ENCODE measurements at regions not wholly inside any gene's neighbourhood (a gene's known extent, or its start where the extent isn't known, plus 50 kb on each side); places are given as distances from the start of the nearest gene placed in this dataset.

DNA sequence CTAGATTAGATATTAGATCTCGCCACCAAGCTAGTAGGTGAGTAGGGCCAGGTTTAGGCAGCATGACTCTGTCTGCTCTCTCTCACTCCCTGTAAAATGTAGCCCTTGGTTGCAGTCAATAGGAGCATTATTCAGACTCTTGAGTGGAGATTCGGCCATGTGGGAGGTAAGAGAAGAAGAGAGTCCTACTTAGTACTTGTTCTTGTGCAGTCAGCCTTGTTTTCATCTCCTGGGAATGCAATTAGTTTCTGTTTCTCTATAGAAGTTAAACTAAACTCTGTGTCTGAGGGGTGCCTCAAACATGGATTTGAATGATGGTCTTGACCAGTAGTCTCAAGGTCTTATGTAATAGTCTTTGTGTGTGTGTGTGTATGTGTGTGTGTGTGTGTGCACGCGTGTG lies 229.5 kb upstream of the DPH6 start:
- Mint-ChIP-seq H3K4me1 (no peaks in the 10 kb centered on the region), H3K27me3 (no peaks in the 10 kb centered on the region)
- ATAC-seq, result no peak

DNA sequence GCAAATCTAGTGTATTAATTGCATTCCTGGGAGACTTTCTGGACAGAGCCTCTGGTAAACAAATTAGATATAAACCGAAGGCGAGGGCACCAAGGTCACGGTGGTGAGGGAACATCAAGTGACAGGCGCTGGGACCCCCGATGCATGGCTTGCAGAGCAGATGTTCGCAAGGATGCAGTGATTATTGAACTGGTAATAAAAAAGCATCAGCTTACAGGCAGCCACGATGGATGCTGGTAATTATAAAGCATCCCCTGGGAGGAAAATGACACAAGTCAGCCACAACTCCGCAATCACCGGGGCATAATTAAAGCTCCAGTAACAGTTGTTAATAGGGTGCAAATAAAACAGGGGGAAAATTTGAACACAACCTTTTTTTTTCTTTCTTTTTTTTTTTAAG lies 231.1 kb upstream of the DPH6 start:
- Mint-ChIP-seq H3K27me3 (no peaks in the 10 kb centered on the region), H3K9me3 (no peaks in the 10 kb centered on the region), H3K27ac (no peak overlapping the region), H3K4me1 (no peaks in the 10 kb centered on the region), H3K4me3 (no peak overlapping the region), H3K36me3 (ENCODE audit: low read depth) (no peaks in the 10 kb centered on the region)
- ATAC-seq (no peak), DNase-seq (no peak)

More for the DNA sequence above, 229.5 kb upstream of the DPH6 start:
- Mint-ChIP-seq H3K27ac (no peak overlapping the region), H3K36me3 (ENCODE audit: low read depth) (no peaks in the 10 kb centered on the region), H3K4me3 (no peak overlapping the region), H3K9me3 (no peaks in the 10 kb centered on the region)
- no peak for DNase-seq

DNA sequence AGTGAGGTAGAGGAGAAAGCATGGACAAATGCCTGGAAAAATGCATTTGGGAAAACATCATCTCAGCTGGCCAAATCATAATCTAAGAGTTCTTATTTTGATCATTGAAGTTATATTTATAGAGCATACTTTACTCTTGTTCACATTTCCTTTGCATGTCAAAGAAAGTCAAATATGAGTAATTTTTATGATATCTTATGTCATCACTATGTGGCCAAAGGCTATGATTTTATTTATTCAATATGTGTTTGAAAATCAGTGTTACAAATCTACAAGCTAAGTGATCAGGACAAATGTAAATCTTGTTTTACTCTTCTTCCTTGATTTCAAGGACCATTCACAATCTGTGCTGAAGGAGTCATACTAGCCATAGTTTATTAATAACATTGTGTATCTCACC lies 237.2 kb upstream of the DPH6 start:
- H3K27me3 Mint-ChIP-seq, result no peaks in the 10 kb centered on the region
- DNase-seq (no peak), ATAC-seq (no peak)
- no peaks in the 10 kb centered on the region for H3K4me1 Mint-ChIP-seq
- H3K4me3 Mint-ChIP-seq, result no peak overlapping the region
- H3K36me3 Mint-ChIP-seq (ENCODE audit: low read depth), result no peaks in the 10 kb centered on the region
- no peaks in the 10 kb centered on the region for H3K9me3 Mint-ChIP-seq
- H3K27ac Mint-ChIP-seq, result no peak overlapping the region

DNA sequence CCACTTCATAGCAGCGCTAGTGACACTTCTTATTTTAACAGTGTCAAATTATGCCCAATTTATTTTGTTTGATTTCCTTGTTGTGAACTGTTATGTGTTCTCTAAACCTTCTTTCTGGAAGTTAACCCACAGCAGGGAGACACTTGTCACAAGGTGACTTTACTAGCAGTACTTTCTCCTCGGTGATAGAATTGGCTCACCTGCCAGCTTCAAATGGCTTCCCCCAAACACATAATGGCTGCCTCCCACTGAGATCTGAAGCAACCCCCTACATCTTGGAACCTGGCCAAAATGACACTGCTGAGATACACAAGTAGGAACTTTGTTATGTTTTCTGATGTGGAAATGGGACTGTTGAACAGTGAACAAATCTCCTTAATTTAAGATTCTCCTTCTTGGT lies 238.8 kb upstream of the DPH6 start:
- Mint-ChIP-seq H3K4me1 (no peaks in the 10 kb centered on the region), H3K27me3 (no peaks in the 10 kb centered on the region), H3K4me3 (no peak overlapping the region), H3K36me3 (ENCODE audit: low read depth) (no peaks in the 10 kb centered on the region), H3K27ac (no peak overlapping the region), H3K9me3 (no peaks in the 10 kb centered on the region)
- no peak for DNase-seq
- ATAC-seq, result no peak

DNA sequence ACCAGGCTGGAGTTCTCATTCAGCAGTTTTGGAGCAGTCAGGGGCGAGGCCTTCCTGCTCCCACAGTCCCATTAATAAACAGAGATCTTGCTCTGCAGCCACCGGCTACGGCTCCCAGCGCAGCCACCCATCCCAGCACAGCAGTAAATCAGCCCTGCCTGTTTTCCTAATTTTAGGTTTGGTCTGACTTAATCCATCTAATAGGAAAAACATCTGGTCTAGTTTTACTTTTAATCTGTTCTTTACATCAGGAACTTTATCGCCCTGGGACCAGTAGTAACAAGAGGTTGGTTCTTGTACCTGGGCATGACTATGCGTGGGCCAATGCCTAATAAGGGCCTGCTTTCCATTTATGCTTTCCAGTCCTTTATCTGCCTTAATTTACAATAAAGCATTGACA lies 264.0 kb upstream of the DPH6 start:
- Mint-ChIP-seq H3K36me3 (ENCODE audit: low read depth) (no peaks in the 10 kb centered on the region), H3K9me3 (no peaks in the 10 kb centered on the region), H3K27ac (no peak overlapping the region), H3K27me3 (no peaks in the 10 kb centered on the region), H3K4me3 (no peak overlapping the region), H3K4me1 (no peaks in the 10 kb centered on the region)
- DNase-seq (no peak), ATAC-seq (no peak)

DNA sequence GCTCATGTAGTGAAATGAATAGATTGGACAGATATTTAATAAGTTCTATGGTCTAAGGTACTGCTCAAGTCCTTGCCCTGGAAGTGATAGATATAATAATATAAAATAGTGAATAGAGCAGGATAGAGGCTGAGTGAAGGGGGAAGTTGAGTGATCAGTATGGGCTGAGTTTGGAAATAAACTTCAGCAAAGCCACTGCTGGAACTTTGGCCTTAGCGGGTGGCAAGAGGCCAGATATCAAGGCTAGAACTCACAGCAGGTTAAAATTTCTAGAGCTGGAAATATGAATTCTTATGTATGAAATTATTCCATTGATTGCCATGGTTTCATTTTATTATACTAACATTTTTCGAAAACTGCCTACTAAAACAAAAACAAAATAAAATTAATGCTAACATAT lies 267.6 kb upstream of the DPH6 start:
- no peak for DNase-seq
- H3K27ac Mint-ChIP-seq, result no peak overlapping the region
- H3K4me3 Mint-ChIP-seq, result no peak overlapping the region
- no peaks in the 10 kb centered on the region for H3K27me3 Mint-ChIP-seq
- no peak for ATAC-seq
- no peaks in the 10 kb centered on the region for H3K4me1 Mint-ChIP-seq
- no peaks in the 10 kb centered on the region for H3K36me3 Mint-ChIP-seq (ENCODE audit: low read depth)
- H3K9me3 Mint-ChIP-seq, result no peaks in the 10 kb centered on the region

DNA sequence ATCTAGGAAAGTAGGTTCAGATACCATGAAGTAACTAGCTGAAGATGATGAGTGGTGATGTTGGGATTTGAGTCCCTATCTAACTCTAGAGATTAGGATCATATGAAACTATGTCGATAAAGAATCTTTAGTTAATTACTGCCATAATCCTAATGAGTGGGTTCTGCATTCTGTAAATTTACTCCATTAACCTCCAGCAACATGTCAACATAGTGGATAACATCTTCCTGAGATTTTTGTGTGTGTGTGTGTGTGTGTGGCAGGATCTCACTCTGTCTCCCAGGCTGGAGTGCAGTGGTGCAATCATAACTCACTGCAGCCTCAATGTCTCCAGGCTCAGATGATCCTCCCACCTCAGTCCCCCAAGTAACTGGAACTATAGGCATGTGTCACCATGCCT lies 272.9 kb upstream of the DPH6 start:
- Mint-ChIP-seq H3K4me1 (no peaks in the 10 kb centered on the region), H3K27ac (no peak overlapping the region), H3K27me3 (no peaks in the 10 kb centered on the region), H3K36me3 (ENCODE audit: low read depth) (no peaks in the 10 kb centered on the region), H3K9me3 (no peaks in the 10 kb centered on the region), H3K4me3 (no peak overlapping the region)
- ATAC-seq (no peak), DNase-seq (no peak)

DNA sequence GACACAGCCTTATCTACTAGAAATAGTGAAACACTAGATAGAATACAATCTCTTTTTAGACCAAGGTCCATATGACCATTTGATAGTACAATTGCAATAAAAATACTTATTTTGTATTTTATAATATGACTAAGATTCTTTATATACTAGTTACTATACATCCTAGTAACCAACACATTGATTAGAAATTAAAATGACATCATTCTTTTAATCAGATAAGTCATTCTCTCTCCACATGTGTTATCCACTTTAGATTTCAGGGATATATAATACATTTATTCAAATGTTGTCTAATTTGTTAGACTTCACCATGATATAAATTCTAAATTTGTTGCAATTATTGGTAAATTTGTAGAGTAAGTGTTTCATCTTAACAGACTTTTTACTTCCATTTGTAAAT lies 276.2 kb upstream of the DPH6 start:
- Mint-ChIP-seq H3K9me3 (no peaks in the 10 kb centered on the region), H3K4me3 (no peak overlapping the region), H3K4me1 (no peaks in the 10 kb centered on the region), H3K36me3 (ENCODE audit: low read depth) (no peaks in the 10 kb centered on the region), H3K27me3 (no peaks in the 10 kb centered on the region), H3K27ac (no peak overlapping the region)
- ATAC-seq (no peak), DNase-seq (no peak)

DNA sequence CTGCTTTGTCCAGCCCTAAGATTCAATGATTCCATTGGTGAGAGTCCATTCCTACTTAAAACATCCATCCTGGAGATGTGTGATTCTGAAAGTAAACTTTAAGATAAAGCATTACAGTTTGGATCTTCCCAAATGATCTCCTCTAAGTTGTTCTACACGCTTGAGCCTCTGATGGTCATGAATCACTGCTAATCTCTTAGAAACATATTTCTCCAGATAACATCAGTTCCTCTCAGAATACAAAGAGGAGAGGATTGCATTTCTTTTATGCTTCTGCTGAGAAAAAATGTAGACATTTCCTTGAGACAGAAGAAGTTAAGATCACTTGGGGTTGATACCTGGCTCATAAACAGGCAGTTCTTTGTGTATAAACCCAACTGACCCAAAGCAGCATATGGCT lies 281.2 kb upstream of the DPH6 start:
- DNase-seq (no peak), ATAC-seq (no peak)
- no peak overlapping the region for H3K27ac Mint-ChIP-seq
- no peaks in the 10 kb centered on the region for H3K36me3 Mint-ChIP-seq (ENCODE audit: low read depth)
- no peaks in the 10 kb centered on the region for H3K27me3 Mint-ChIP-seq
- H3K4me3 Mint-ChIP-seq, result no peak overlapping the region
- H3K4me1 Mint-ChIP-seq, result no peaks in the 10 kb centered on the region
- H3K9me3 Mint-ChIP-seq, result peaks cover 4% of the 10 kb centered on the region

DNA sequence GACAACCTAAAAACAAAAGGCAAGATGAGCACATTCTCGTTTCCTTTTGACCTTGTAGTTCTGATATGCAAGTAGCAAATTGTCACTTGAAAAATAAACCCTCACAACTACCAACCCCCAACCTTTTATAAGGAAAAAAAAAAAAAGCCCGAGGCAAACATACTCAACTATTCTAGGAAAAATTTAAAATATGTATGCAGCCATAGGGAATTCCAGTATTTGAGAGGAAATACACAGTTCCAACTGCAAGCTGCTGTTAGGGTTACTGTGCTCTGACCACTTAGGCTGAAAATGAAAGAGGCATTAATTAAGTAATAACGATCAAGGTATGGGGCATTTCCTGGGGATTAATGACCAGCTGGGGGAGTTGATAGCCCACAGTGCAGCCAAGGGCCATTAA lies 281.9 kb upstream of the DPH6 start:
- Mint-ChIP-seq H3K4me3 (no peak overlapping the region), H3K9me3 (peaks cover 11% of the 10 kb centered on the region), H3K27me3 (no peaks in the 10 kb centered on the region), H3K36me3 (ENCODE audit: low read depth) (no peaks in the 10 kb centered on the region), H3K4me1 (no peaks in the 10 kb centered on the region), H3K27ac (no peak overlapping the region)
- ATAC-seq, result no peak
- DNase-seq, result no peak

DNA sequence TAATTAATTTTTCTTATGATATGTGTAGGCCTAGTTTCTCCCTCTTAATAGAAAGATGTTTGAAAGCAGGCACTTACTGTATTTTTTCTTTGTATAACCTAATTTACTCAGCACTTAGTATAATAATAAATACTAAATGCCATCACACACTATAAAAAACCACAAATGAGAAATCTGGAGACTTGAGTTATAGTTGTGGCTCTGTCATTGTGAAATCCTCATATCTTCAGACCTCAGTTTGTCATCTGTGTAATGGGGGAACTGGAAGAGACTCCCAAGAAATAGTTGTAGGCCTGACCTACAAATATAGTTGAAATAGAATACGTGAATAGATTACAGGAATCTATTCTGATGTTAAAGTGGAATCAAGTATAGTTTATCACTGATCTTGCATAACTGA lies 287.6 kb upstream of the DPH6 start:
- no peaks in the 10 kb centered on the region for H3K4me1 Mint-ChIP-seq
- no peak overlapping the region for H3K27ac Mint-ChIP-seq
- ATAC-seq, result no peak
- H3K36me3 Mint-ChIP-seq (ENCODE audit: low read depth), result no peaks in the 10 kb centered on the region
- H3K27me3 Mint-ChIP-seq, result no peaks in the 10 kb centered on the region
- peaks cover 13% of the 10 kb centered on the region for H3K9me3 Mint-ChIP-seq
- DNase-seq, result no peak
- no peak overlapping the region for H3K4me3 Mint-ChIP-seq

DNA sequence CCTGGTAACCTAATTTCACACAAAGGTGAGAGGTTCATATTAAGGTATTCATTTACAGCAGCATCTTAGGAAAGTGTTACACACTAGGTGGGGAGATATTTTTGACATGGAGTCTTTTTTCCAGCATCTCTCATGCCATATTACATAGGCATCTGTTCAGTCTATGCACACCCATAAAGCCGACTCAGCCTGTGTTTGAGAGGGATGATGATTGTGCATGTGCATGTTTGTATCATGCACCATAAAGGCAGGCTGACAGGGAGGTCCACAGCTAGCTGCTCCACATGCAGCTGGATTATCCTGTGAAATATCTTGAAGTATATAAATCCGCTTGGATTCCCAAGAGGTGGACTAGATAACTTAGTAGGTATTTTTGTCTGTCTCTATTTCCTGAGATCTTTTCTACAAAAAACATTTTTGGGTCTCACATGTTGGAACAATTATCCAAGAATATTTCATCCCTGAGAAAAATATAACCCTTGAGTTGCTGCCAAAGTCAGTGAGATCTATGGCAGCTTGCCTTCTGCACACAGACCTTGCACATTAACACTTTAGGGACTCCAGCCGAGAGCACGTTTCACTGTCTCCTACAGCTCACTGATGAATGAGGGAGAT lies 288.4 kb upstream of the DPH6 start:
- ATAC-seq (no peak), DNase-seq (no peak)
- H3K4me1 Mint-ChIP-seq, result no peaks in the 10 kb centered on the region
- H3K36me3 Mint-ChIP-seq (ENCODE audit: low read depth), result no peaks in the 10 kb centered on the region
- H3K27ac Mint-ChIP-seq, result no peak overlapping the region
- H3K9me3 Mint-ChIP-seq, result peaks cover 13% of the 10 kb centered on the region
- no peak overlapping the region for H3K4me3 Mint-ChIP-seq
- H3K27me3 Mint-ChIP-seq, result no peaks in the 10 kb centered on the region

DNA sequence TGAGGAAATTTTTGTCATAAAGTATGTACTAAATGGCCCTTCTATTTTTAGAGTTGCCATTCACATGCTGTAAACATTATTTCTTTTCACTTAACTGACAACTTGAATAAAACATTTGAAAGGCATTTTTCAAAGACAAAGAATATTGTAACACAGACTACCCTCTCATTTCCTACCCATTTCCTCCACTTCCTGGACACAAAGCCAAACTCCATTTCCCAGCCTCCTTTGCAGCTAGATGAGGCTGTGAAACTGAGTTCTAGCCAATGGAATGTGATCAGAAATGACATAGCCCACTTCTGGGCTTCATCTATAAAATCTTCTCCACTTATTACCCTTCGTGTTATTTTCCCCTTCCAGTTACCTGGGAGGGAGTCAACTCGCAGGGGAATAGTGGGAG lies 288.9 kb upstream of the DPH6 start:
- Mint-ChIP-seq H3K36me3 (ENCODE audit: low read depth) (no peaks in the 10 kb centered on the region), H3K27ac (no peak overlapping the region), H3K4me3 (no peak overlapping the region), H3K27me3 (no peaks in the 10 kb centered on the region), H3K4me1 (no peaks in the 10 kb centered on the region), H3K9me3 (peaks cover 13% of the 10 kb centered on the region)
- DNase-seq (no peak), ATAC-seq (no peak)

DNA sequence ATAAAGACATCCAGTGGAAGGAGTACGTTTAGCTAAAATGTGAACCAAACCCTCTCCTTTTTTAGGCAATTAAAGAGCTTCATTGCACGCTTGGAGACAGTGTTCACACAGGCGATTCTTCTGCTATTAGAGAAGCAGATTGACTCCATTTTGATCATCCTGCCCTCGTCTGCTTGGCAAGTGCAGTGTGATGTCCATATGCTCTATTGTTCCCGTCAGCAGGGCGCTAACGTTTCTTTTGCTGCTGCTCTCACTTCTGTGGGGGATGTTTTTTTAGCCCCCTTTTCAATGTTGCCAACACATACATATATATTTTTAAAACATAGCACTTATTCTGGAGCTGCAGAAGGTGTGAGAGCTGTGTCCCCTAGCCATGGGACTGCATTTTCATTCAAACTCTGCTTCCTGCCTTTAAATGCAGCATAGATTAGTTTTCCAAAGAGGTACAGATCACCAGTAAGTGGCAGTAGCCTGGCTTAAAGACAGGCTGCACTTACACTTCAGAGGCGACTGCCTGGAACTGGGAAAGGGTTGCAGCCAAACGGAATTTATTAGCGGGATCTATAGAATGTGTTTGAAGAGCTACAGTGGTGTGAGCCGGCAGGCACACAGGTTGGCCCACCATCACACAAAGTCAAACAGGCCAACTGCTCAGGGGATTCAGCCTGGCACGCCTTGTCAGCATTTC lies 292.6 kb upstream of the DPH6 start:
- DNase-seq, result no peak
- peaks cover 2% of the 10 kb centered on the region for H3K27me3 Mint-ChIP-seq
- H3K36me3 Mint-ChIP-seq (ENCODE audit: low read depth), result no peaks in the 10 kb centered on the region
- no peak overlapping the region for H3K4me3 Mint-ChIP-seq
- no peak for ATAC-seq
- no peaks in the 10 kb centered on the region for H3K4me1 Mint-ChIP-seq
- H3K27ac Mint-ChIP-seq, result no peak overlapping the region
- no peaks in the 10 kb centered on the region for H3K9me3 Mint-ChIP-seq

DNA sequence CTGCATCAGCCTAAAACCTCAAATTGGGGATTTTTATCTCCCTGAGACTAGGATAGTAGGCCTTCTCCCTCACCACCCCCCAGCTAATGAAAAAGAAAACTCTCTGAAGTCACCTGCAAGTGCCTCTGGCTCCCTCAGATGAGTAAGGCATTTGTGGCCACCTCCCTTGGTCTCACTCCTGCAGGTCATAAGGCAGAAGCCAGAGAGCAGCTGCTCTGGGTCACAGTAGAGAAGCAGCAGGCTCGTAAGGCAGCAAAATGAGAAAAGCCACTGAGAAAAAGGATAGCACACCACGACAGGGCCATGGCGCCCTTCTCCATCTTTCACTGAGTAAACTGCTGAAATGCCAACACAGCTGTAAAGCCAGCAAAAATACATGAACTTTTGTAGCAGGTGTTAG lies 296.7 kb upstream of the DPH6 start:
- peaks cover 4% of the 10 kb centered on the region for H3K27me3 Mint-ChIP-seq
- H3K9me3 Mint-ChIP-seq, result no peaks in the 10 kb centered on the region
- H3K4me1 Mint-ChIP-seq, result no peaks in the 10 kb centered on the region
- DNase-seq, result no peak
- H3K27ac Mint-ChIP-seq, result no peak overlapping the region
- ATAC-seq, result no peak
- no peak overlapping the region for H3K4me3 Mint-ChIP-seq
- H3K36me3 Mint-ChIP-seq (ENCODE audit: low read depth), result no peaks in the 10 kb centered on the region

DNA sequence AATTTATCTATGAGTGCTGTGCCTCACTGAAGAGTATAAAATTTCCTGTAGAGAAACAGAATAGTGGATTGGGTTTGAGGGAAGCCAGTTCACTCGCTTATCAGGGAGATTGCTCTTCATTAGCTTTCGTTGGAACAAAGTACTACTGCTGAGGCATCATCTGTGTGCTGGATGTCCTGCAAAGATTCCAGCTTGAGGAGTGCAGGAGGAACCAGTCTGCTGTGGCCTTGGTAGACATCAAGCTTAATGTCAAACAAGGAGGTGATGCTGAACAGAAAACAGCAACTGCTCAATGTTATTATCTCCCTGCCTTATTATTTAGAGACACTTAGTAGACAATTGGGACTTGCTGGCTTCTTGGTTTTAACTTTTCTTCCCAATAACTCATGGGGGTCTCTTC lies 297.5 kb upstream of the DPH6 start:
- Mint-ChIP-seq H3K27ac (no peak overlapping the region), H3K9me3 (no peaks in the 10 kb centered on the region)

More for the DNA sequence above, 297.5 kb upstream of the DPH6 start:
- Mint-ChIP-seq H3K4me1 (no peaks in the 10 kb centered on the region), H3K27me3 (peaks cover 4% of the 10 kb centered on the region), H3K4me3 (no peak overlapping the region), H3K36me3 (ENCODE audit: low read depth) (no peaks in the 10 kb centered on the region)
- DNase-seq, result no peak
- no peak for ATAC-seq

Data from activated naive CD8-positive, alpha-beta T cell treated with anti-CD3 and anti-CD28 coated beads, Interleukin-2, amount 50 U/mL, for 24 hours (primary cell).